ENCODE measurements at regions not wholly inside any gene's neighbourhood (a gene's known extent, or its start where the extent isn't known, plus 50 kb on each side); places are given as distances from the start of the nearest gene placed in this dataset.

GRCh38 chr7:155195939-155196523, 101.6 kb upstream of the INSIG1 start:
- no peaks in the 10 kb centered on the region for H3K27me3 ChIP-seq (replicated peaks; ENCODE audit: control insufficient read depth, insufficient read depth, low read length)

GRCh38 chr7:155198196-155198892, 99.3 kb upstream of the INSIG1 start:
- H3K9me3 Mint-ChIP-seq (ENCODE audit: unreplicated experiment), result no peaks in the 10 kb centered on the region

More at GRCh38 chr7:155195939-155196523, 101.6 kb upstream of the INSIG1 start:
- Mint-ChIP-seq H3K27me3 (ENCODE audit: insufficient read depth, unreplicated experiment) (peaks cover 3% of the 10 kb centered on the region), H3K4me3 (ENCODE audit: unreplicated experiment) (no peak overlapping the region), H3K9me3 (ENCODE audit: unreplicated experiment) (peaks cover 10% of the 10 kb centered on the region), H3K4me1 (ENCODE audit: low read depth, unreplicated experiment) (no peaks in the 10 kb centered on the region), H3K36me3 (ENCODE audit: insufficient read depth, unreplicated experiment) (no peaks in the 10 kb centered on the region), H3K27ac (ENCODE audit: unreplicated experiment) (no peak overlapping the region)
- Histone ChIP-seq H3K36me3 (ENCODE audit: control insufficient read depth, insufficient read depth, low read length) (no peaks in the 10 kb centered on the region), H3K9me3 (no peaks in the 10 kb centered on the region), H3K4me3 (ENCODE audit: low read depth, low read length) (no peak overlapping the region), H3K4me1 (no peaks in the 10 kb centered on the region)
- BruUV-seq (replicated peaks), result no TSS peak
- POLR2A ChIA-PET, result no interaction called here
- no peak for TF ChIP-seq CTCF (IDR thresholded peaks at IDR 0.05; ENCODE audit: insufficient read depth in 1 of 2, low read depth in 1 of 2, low read length in 1 of 2, severe bottlenecking in 1 of 2, unreplicated experiment in 1 of 2)
- no peak for DNase-seq
- CTCF ChIA-PET, result interaction anchor here (0.7 kb wide), 1 partner anchor 34 kb away, joined by 3 read pairs; no protein-coding TSS in a partner anchor
- intact Hi-C loops (cut with micrococcal nuclease; ENCODE audit: unreplicated experiment), result no loop called here

More at GRCh38 chr7:155198196-155198892, 99.3 kb upstream of the INSIG1 start:
- no peaks in the 10 kb centered on the region for H3K36me3 ChIP-seq (ENCODE audit: control insufficient read depth, insufficient read depth, low read length)
- H3K4me1 ChIP-seq, result peaks cover 4% of the 10 kb centered on the region; the same call in 1 of the 2 replicates
- H3K4me3 ChIP-seq (ENCODE audit: low read depth, low read length), result no peak overlapping the region
- ChIA-PET POLR2A (no interaction called here), CTCF (no interaction called here)
- no peaks in the 10 kb centered on the region for H3K27me3 Mint-ChIP-seq (ENCODE audit: insufficient read depth, unreplicated experiment)
- H3K4me1 Mint-ChIP-seq (ENCODE audit: low read depth, unreplicated experiment), result no peaks in the 10 kb centered on the region
- H3K9me3 ChIP-seq, result no peaks in the 10 kb centered on the region
- no TSS peak for BruUV-seq (replicated peaks)
- H3K36me3 Mint-ChIP-seq (ENCODE audit: insufficient read depth, unreplicated experiment), result no peaks in the 10 kb centered on the region
- no peak for DNase-seq
- no peak overlapping the region for H3K4me3 Mint-ChIP-seq (ENCODE audit: unreplicated experiment)
- intact Hi-C loops (cut with micrococcal nuclease; ENCODE audit: unreplicated experiment), result no loop called here
- no peak for TF ChIP-seq CTCF (IDR thresholded peaks at IDR 0.05; ENCODE audit: insufficient read depth in 1 of 2, low read depth in 1 of 2, low read length in 1 of 2, severe bottlenecking in 1 of 2, unreplicated experiment in 1 of 2)
- H3K27ac Mint-ChIP-seq (ENCODE audit: unreplicated experiment), result no peak overlapping the region
- no peaks in the 10 kb centered on the region for H3K27me3 ChIP-seq (replicated peaks; ENCODE audit: control insufficient read depth, insufficient read depth, low read length)
